ENCODE measurements at regions not wholly inside any gene's neighbourhood (a gene's known extent, or its start where the extent isn't known, plus 50 kb on each side); places are given as distances from the start of the nearest gene placed in this dataset.

GRCh38 chr14:98752660-98753059, 519.3 kb downstream of the BCL11B start:
- no peak for TF ChIP-seq POLR2A (IDR thresholded peaks at IDR 0.05)
- no peak for TF ChIP-seq CTCF (IDR thresholded peaks at IDR 0.05)
- TF ChIP-seq POLR2AphosphoS5 (IDR thresholded peaks at IDR 0.05): no peak
- no peak for TF ChIP-seq EP300 (IDR thresholded peaks at IDR 0.05)

Data from suprapubic skin (tissue), 4 donors.